T1000 (cell line): ENCODE measurements at regions not wholly inside any gene's neighbourhood (a gene's known extent, or its start where the extent isn't known, plus 50 kb on each side); places are given as distances from the start of the nearest gene placed in this dataset.

Experiments
- DNase-seq: peaks from one replicate; lab custom pipeline; 2025; ENCODE audit warnings: mixed read lengths; lab: John Stamatoyannopoulos, UW

DNA sequence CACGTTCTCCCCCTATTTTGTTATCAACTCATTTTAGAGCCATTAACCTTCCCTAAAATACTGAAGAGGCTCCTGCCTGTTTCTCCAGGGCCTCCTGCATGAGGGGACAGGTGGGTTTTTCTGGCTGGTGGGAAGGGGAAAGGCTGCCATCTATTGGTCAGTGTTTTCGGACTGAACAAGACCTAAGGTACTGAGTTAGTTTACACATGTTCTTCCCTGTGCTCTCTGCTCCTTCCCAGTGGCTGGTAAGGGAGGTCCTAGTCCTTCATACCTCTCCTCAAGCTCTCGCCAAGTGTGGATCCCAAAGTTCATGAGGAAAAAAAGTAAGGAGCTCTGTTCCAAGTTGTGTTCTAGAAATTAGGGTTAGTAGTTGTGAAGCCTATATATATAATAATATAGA lies 357.5 kb downstream of the FSCB start:
- DNase-seq = no peak

DNA sequence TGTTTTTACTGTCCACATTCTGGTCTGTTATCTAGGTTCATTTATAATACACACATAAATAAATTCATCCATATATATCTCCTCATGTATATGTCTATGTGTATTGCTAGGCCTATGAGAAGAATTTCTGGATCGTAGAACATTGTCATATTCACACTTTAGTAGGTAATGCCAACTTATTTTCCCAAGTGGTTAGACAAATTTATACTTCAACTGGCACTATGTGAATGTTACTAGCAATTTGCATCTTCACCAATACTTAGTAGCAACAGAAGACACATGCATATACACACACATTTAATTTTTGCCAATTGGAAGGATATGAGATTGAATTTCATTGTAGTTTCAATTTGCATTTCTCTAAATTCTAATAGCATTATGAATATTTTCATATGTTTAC lies 365.1 kb downstream of the FSCB start:
- DNase-seq = no peak

GRCh38 chr14:44135972-44136371 lies 371.1 kb downstream of the FSCB start:
- DNase-seq = no peak

DNA sequence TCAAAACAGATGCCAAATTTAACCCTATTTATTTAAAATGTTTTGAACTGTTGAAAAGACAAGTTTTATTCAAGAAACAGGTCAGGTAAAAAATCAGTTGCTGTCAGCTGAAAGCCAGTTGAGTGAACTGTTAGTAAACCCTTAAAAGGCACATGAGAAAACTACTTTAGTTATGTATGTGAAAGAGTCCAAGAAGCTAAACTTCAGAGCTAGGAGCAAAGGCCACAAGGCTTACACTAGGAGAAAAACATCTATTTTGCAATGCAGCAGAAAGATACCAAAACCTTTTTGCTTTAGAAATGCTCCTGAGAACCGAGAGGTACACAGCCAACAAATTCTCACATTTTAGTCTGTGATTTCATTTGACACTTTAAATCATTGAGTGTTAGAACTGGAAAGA lies 375.2 kb downstream of the FSCB start:
- DNase-seq = no peak

GRCh38 chr14:44113769-44114730 lies 393.0 kb downstream of the FSCB start:
- no peak for DNase-seq

GRCh38 chr14:44112774-44113460 lies 394.2 kb downstream of the FSCB start:
- no peak for DNase-seq

- DNase-seq = no peak
Measured at GRCh38 chr14:44109036-44109435, 398.0 kb downstream of the FSCB start.

GRCh38 chr14:44108601-44109000 lies 398.5 kb downstream of the FSCB start:
- no peak for DNase-seq

GRCh38 chr14:44107156-44107555 lies 399.9 kb downstream of the FSCB start:
- no peak for DNase-seq

- no peak for DNase-seq
Measured at GRCh38 chr14:44099743-44100488, 407.2 kb downstream of the FSCB start.

DNA sequence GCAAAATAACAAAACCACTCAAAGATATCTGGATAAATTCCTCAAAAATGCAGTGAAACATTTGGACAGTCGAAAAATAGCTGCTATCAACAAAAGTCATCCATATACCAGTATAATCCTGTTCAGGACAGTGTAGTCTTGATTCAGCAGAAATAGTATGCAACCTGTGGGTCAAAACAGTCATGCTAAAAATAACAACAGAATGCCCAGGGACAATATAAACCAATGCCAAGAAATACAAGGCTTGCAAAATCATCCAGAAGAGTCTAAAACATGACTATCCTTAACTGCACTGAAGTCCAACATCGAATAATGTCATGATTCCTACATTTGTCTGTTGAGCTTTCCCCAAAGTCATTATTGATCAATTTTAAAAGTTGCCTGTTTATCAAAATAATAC lies 425.9 kb downstream of the FSCB start:
- no peak for DNase-seq

DNA sequence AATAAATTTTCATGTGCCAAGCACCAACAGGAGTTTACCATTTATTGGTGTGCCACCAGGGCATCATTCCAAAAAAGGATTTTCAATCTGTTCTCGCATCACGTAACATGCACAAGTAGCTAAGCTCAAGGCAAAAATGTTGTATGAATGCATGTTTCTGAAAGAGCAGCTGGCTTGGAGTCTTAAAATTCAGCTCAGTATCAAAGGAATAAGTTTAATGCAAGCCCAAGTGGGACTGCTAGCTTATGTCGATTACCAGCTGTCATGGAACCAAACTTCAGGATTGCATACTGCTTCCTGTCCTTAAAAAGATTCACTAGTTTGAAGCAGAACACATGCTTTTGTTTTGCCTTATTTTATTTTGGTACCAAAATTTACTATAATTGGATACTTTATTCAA lies 437.0 kb downstream of the FSCB start:
- DNase-seq = no peak

GRCh38 chr14:44053422-44053821 lies 453.7 kb downstream of the FSCB start:
- DNase-seq = no peak

- DNase-seq = no peak
Measured at GRCh38 chr14:44041700-44042099, 465.4 kb downstream of the FSCB start.

- no peak for DNase-seq
Measured at GRCh38 chr14:44040561-44040960, 466.5 kb downstream of the FSCB start.

DNA sequence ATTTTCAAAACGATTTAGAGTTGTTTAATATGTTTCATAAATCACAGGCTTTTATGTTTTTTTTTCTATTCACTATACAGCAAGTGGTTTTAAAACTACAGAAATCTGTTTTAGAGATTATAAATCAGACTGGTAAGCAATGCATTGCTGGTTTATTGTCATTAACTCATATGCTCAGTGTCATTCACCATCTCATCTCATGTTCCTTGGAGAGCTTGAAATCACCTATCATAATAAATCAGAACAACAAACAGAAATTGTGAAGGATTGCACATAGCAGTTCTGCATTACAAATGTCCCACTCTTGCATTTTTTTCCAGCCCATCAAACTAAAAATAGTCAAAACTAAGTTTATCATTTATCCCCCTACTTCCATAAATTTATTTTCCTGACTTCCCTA lies 470.8 kb downstream of the FSCB start:
- DNase-seq = no peak

GRCh38 chr14:44035707-44036106 lies 471.4 kb downstream of the FSCB start:
- no peak for DNase-seq

GRCh38 chr14:44030831-44031383 lies 476.2 kb downstream of the FSCB start:
- no peak for DNase-seq

DNA sequence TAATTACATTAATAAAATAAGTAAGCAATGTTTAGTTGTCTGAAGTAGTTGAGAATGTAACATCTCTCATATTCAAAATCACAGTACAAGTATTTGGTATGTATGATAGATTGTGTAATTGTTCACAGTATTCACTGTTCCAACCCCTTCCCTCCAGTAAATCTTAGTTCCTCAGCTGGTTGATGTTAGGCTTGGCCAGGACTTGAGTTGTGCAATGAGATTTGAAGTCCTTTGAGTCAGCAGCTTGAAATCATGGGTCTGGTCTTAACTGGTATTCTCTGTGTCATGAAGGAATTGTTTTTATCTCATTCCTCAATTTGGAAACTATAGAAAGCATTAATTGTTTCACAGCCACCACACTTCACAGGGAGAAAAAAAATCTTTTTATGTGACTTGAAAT lies 477.1 kb downstream of the FSCB start:
- no peak for DNase-seq

DNA sequence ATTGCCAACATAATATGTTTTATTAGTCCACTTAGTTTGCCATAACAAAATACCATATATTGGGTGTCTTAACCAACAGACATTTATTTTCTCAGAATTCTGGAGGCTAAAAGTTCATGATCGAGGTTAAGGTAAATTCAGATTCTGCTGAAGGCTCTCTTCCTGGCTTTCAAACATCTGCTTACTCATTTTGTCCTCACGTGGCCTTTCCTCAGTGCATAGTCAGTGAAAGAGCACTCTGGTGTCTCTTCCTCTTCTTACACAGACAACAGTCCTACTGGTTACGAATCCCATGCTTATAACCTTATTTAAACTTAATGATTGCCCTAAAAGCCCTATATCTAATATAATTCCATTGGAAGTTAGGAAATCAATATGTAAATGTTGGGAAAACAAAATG lies 479.7 kb downstream of the FSCB start:
- DNase-seq = no peak

DNA sequence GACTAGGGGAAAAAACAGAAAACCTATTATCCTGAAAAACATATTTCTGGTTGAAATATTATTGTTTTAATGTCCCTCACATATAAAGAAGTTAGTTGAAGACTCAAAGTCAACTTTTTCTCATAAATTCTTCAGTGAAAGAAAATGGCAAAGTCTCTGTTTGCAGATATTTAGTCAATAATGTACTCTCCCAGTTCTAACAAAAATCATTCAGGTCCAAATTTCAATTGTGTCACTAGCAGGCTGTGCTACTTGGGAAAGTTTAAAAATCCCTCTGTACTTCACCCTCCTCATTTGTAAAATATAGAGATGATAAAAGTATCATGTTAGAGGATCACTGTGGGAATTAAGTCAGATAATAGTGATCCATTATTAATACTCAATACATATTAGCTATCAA lies 496.5 kb downstream of the FSCB start:
- DNase-seq = no peak

DNA sequence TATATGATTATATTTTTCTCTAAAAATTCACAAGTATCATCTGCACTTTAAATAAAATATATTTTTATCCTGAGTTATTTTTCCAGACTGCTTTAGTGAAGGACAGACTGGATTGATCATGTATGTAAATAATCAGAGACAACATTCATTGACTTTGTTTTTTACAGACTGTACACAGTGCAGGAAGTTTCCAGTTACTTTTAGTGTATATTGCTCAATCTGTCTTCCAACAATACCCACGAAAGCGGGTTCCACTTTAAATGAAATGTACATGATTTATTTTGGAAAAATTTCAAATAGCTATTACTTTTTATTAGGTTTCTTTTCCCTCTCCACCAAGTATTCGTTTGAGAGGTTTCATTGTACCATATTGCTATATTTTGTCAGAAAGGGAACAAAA lies 497.0 kb downstream of the FSCB start:
- DNase-seq = no peak
